DMS 273 treated with DMSO at 0.1 percent for 48 hours (cell line): ENCODE measurements at regions not wholly inside any gene's neighbourhood (a gene's known extent, or its start where the extent isn't known, plus 50 kb on each side); places are given as distances from the start of the nearest gene placed in this dataset.

ENCODE experiments used
- DNase-seq: peaks from one replicate; lab custom pipeline; 2025; lab: John Stamatoyannopoulos, UW

GRCh38 chr7:155994279-155994811, 182.1 kb upstream of the SHH start:
- DNase-seq: no peak

GRCh38 chr7:155993420-155994278, 181.4 kb upstream of the SHH start:
- no peak for DNase-seq

- DNase-seq: no peak
Observed at GRCh38 chr7:155992974-155993373, 180.7 kb upstream of the SHH start.

- DNase-seq: no peak
Observed at GRCh38 chr7:155992538-155992937, 180.3 kb upstream of the SHH start.

- no peak for DNase-seq
Observed at GRCh38 chr7:155992107-155992506, 179.8 kb upstream of the SHH start.

- DNase-seq: no peak
Observed at GRCh38 chr7:155991470-155991869, 179.2 kb upstream of the SHH start.

GRCh38 chr7:155988416-155988815, 176.2 kb upstream of the SHH start:
- no peak for DNase-seq

- no peak for DNase-seq
Observed at GRCh38 chr7:155987681-155988235, 175.5 kb upstream of the SHH start.

- no peak for DNase-seq
Observed at GRCh38 chr7:155986497-155987160, 174.4 kb upstream of the SHH start.

- DNase-seq: no peak
Observed at GRCh38 chr7:155985518-155986250, 173.4 kb upstream of the SHH start.

GRCh38 chr7:155984609-155985405, 172.5 kb upstream of the SHH start:
- no peak for DNase-seq

GRCh38 chr7:155984028-155984580, 171.8 kb upstream of the SHH start:
- no peak for DNase-seq

- DNase-seq: no peak
Observed at GRCh38 chr7:155983176-155983815, 171.0 kb upstream of the SHH start.

GRCh38 chr7:155981703-155982102, 169.4 kb upstream of the SHH start:
- DNase-seq: no peak

- DNase-seq: no peak
Observed at GRCh38 chr7:155980841-155981240, 168.6 kb upstream of the SHH start.

- DNase-seq: no peak
Observed at GRCh38 chr7:155979994-155980393, 167.7 kb upstream of the SHH start.

GRCh38 chr7:155979566-155979965, 167.3 kb upstream of the SHH start:
- DNase-seq: no peak

- DNase-seq: no peak
Observed at GRCh38 chr7:155975490-155975889, 163.2 kb upstream of the SHH start.

GRCh38 chr7:155974186-155974897, 162.1 kb upstream of the SHH start:
- no peak for DNase-seq

GRCh38 chr7:155973451-155973997, 161.3 kb upstream of the SHH start:
- DNase-seq: no peak
